Peyer's patch (tissue), 4 donors: ENCODE measurements at regions not wholly inside any gene's neighbourhood (a gene's known extent, or its start where the extent isn't known, plus 50 kb on each side); places are given as distances from the start of the nearest gene placed in this dataset.

Experiments
- POLR2A ChIP-seq, 2 donors: fragments of 450-650 bp; IDR thresholded peaks; one replicate each; pipeline ENCODE4 v1.5.1; 2017; ENCODE audit warnings: antibody characterized with exemption in 2 of 2, mild to moderate bottlenecking in 2 of 2, moderate library complexity in 2 of 2
- TF ChIP-seq, protein P1 (sequence below), 6 experiments: fragments of 450-650 bp in 4 of 6; fragments of 200-600 bp in 2 of 6; sonication (generic) in 1 of 6; IDR thresholded peaks; one replicate each; pipeline ENCODE4 v1.5.1; 2017 to 2019; ENCODE audit warnings: antibody characterized with exemption in 6 of 6, mild to moderate bottlenecking in 3 of 6, moderate library complexity in 1 of 6

DNA sequence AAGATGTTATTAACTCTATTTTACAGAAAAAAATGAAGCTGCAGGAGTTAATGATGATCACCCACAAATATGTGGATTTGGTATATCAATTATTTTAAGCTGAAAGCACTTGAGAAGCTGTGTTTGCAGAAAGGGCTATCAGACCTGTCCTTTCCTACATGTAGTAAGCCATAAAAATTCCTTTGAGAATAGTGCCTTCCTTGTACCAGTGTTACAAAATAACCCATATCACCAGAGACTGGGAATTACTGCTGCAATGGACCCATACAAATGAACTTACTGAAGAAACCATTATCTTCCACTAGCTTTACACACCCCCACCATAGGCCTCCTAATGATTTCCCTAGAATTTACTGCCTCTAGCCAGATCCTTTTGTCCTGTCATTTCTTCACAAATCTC lies 99.2 kb upstream of the ZRANB2 start:
- TF ChIP-seq, protein P1, sequence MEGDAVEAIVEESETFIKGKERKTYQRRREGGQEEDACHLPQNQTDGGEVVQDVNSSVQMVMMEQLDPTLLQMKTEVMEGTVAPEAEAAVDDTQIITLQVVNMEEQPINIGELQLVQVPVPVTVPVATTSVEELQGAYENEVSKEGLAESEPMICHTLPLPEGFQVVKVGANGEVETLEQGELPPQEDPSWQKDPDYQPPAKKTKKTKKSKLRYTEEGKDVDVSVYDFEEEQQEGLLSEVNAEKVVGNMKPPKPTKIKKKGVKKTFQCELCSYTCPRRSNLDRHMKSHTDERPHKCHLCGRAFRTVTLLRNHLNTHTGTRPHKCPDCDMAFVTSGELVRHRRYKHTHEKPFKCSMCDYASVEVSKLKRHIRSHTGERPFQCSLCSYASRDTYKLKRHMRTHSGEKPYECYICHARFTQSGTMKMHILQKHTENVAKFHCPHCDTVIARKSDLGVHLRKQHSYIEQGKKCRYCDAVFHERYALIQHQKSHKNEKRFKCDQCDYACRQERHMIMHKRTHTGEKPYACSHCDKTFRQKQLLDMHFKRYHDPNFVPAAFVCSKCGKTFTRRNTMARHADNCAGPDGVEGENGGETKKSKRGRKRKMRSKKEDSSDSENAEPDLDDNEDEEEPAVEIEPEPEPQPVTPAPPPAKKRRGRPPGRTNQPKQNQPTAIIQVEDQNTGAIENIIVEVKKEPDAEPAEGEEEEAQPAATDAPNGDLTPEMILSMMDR (IDR thresholded peaks at IDR 0.05) = no peak
- TF ChIP-seq POLR2A (IDR thresholded peaks at IDR 0.05) = no peak
